Astrocyte of the spinal cord (primary cell): ENCODE measurements at regions not wholly inside any gene's neighbourhood (a gene's known extent, or its start where the extent isn't known, plus 50 kb on each side); places are given as distances from the start of the nearest gene placed in this dataset.

Experiments
- DNase-seq: peaks from one replicate; pipeline ENCODE4 v3.0.0; 2011; ENCODE audit warnings: low read depth, low spot score
- H3K4me3 ChIP-seq: 2 replicates; pipeline ENCODE4 v1.5.1; 2011; ENCODE audit warnings: low read depth, mild to moderate bottlenecking, low read length, moderate library complexity
- CTCF ChIP-seq: IDR thresholded peaks from 2 replicates; pipeline ENCODE4 v1.5.1; 2012; ENCODE audit warnings: low read depth, mild to moderate bottlenecking, low read length, inconsistent platforms
- in situ Hi-C: cut with HindIII; loops from 2 replicates; pipeline ENCODE4 v1.10.0; 2017; ENCODE audit warnings: low sequenced_read_pairs

GRCh38 chr5:113969901-113970300 lies 392.0 kb upstream of the KCNN2 start:
- in situ Hi-C loops, result no loop called here
- TF ChIP-seq CTCF, result no peak
- no peak overlapping the region for H3K4me3 ChIP-seq
- DNase-seq, result no peak

DNA sequence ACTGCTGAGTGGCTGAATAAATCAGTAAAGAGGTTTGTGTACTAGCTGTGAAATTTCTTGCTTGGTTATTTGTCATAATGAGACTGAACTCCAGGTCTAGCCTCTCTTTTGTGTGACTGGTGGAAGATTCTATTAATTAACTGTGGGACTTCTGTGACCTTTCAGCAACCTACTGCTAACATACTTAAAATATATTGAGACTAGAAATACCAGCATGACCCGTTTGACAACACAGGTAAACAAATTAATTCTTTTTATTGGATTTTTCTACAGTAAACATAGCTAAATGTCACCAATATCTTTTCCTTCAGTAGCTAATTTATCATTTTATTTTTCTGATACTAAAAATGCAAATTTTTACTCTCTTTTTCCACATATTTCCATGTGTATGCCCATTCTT lies 390.4 kb upstream of the KCNN2 start:
- DNase-seq, result no peak
- in situ Hi-C loops, result no loop called here
- no peak overlapping the region for H3K4me3 ChIP-seq
- no peak for TF ChIP-seq CTCF

- no peak overlapping the region for H3K4me3 ChIP-seq
- in situ Hi-C loops, result no loop called here
- DNase-seq, result no peak
- no peak for TF ChIP-seq CTCF
These were observed 386.9 kb upstream of the KCNN2 start for GRCh38 chr5:113974976-113975375.

DNA sequence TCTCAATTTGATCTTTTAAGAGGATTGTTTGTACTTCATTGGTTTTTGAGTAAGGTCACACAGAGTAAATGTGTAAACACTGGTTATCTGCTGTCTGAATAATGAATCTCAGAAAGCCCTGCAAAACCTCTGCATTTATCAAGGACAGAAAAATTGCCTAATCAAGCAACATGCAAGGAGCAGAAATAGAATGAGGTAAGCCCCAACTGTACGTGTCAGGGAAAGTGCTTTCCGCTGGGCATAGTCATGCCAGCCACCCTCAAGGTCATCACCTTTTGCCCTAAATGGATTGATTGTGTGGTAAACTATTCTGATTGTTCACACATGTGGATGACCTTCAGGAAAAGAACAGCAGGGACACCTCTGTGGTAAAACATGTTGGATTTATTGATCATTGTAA lies 376.9 kb upstream of the KCNN2 start:
- DNase-seq, result no peak
- in situ Hi-C loops, result no loop called here
- no peak overlapping the region for H3K4me3 ChIP-seq
- no peak for TF ChIP-seq CTCF

DNA sequence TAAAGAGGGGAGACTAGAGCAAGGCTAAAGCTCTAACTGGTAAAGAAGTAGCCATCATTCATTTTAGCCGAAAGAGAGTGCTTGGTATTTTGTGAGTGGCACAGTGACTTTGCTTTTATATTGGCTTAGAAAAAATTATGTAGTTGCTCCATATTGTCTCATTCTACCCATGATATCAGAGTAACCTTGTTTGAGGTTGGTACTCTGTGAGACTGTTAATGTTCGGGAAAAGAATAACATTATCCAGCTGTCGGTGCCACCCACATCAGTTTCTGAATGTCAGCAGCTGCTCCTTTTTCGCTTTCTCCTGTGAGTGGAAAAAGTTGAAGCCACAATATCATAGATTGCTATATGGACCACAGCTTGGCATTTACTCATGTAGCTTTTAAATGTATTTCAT lies 376.4 kb upstream of the KCNN2 start:
- in situ Hi-C loops, result no loop called here
- no peak overlapping the region for H3K4me3 ChIP-seq
- TF ChIP-seq CTCF, result no peak
- no peak for DNase-seq

DNA sequence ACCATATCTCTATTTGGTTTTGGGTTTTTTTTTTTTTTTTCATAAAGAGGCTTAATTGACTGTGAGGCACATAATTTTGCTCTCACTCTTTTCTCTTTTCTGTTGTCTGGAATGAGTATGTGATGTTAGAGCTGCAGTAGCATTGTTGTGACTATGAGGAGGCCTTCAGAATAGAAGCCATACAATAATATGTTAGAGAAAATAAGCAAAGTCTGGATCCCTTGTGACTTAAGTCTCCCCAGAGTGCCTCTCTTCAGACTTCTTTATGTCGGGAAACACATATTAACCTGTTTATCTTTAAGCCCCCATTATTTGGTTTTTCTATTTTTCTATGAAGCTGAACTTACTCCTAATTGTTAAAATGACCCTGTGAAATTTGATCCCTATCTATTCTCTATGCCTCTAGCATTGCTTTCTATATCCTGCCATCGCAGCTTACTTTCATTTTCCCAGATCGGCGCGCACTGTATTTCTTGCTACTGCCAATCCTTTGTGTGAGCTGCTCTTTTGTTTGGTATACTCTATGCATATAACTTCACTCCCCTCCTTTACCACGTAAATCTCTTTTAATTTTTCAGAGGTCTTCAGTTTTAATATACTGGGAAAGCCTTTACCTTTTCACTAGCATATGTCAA lies 372.5 kb upstream of the KCNN2 start:
- no peak overlapping the region for H3K4me3 ChIP-seq
- DNase-seq, result no peak
- in situ Hi-C loops, result no loop called here
- no peak for TF ChIP-seq CTCF

DNA sequence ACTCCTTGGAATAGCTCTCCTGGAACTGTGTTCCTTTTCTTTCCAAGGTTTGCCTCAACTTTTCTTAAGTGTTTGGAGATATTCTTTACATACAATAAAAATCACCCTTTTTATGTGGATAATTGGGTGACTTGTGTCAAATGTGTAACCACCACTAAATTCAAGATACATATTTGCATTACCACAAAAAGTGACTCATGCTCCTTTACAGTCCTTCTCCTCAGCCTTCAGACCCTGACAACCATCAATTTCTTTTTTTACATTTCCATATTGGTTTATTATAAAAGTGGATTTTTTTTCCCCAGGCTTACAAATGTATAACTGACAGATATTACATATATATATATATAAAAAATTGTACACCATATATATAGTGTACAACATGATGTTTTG lies 372.0 kb upstream of the KCNN2 start:
- TF ChIP-seq CTCF, result no peak
- in situ Hi-C loops, result no loop called here
- H3K4me3 ChIP-seq, result no peak overlapping the region
- no peak for DNase-seq
